ENCODE measurements at regions not wholly inside any gene's neighbourhood (a gene's known extent, or its start where the extent isn't known, plus 50 kb on each side); places are given as distances from the start of the nearest gene placed in this dataset.
"Not testable (repeated sequence)": the region's sequence is repeated elsewhere in the genome, so short reads cannot be mapped to it uniquely, and the experiment has no call there.

DNA sequence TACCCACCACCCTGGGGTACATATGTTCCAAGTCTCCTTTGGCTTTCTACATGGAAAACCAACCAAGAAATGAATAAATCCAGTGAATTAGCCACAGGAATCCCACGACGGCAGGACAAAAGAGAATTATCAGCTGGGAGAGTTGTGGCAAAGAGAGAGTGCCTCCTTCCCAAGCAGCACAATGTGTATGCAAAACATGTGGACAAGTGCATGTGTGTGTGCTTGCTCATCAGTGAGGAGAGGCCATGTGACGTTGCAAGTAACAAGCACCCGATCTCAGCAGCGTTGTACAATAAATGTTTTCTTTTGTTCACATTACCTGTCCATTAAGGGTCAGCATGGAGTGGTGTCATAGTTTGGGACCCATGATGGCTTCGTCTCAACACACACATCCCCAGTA lies 50.0 kb upstream of the EMX2 start:
- no peak for DNase-seq

- DNase-seq: no peak
Measured at GRCh38 chr10:117488004-117488403, 54.5 kb upstream of the EMX2 start.

- no peak for DNase-seq
Measured at GRCh38 chr10:117486606-117487005, 55.9 kb upstream of the EMX2 start.

GRCh38 chr10:117483056-117483590 lies 59.4 kb upstream of the EMX2 start:
- no peak for DNase-seq

DNA sequence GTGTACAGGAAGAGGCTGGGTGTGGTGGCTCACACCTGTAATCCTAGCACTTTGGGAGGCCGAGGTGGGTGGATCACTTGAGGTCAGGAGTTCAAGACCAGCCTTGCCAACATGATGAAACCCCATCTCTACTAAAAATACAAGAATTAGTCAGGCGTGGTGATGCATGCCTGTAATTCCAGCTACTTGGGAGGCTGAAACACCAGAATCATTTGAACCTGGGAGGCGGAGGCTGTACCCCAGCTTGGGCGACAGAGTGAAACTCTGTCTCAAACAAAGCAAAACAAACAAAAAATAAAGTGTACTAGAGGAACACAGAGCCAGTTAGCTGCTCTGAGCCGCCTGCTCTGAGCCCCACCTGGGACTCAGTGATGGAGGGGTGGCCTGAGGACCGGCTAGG lies 61.5 kb upstream of the EMX2 start:
- DNase-seq: not testable (repeated sequence)

DNA sequence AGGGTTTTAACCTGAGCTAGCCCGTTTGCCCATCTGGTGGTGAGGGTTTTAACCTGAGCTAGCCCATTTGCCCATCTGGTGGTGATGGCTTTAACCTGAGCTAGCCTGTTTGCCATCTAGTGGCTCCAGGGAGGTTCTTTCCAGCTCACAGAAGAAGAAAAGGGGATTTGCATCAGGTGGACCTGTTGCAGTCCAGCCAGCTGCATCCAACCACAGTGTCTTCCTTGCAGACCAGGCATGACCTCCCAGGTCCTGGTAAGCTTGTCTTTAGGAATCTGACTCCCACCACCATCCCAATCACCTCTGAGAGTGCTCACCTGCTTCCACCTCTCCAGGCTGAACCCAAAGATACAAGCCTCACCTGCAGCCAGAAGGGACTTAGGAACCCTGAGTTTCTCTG lies 62.4 kb upstream of the EMX2 start:
- DNase-seq: no peak

DNA sequence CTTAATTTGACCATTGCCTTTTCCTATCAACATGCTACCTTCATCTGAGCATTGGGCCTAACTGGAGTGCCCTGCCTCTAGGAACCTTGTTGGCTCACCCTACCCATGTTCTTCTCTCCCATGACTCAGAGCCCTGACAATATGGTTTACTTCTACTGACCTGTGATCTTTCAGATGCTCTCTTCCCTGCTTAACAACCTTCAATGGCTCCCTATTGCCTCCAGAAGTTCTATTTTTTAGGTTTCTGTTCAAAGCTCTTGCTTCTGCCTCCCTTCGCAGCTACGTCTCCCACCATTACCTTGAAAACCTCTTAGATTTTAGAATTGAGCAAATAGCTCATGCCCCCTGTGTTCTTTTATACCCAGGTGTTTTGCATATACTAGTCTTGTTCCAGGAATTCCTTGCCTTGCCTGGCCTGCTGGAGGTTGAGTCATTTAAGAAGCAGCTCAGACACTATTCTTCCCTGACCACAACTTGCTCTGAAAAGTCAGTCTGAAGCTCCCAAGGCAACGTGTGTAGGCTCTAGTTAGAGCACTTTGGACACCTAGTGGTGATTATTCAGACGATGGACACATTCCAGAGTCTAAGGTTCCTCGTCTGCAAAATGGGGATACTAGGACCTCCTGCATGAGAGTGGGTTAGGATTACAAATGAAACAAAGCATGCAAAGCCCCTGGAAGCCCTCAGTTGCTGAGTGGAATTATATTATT lies 64.4 kb upstream of the EMX2 start:
- DNase-seq: no peak

DNA sequence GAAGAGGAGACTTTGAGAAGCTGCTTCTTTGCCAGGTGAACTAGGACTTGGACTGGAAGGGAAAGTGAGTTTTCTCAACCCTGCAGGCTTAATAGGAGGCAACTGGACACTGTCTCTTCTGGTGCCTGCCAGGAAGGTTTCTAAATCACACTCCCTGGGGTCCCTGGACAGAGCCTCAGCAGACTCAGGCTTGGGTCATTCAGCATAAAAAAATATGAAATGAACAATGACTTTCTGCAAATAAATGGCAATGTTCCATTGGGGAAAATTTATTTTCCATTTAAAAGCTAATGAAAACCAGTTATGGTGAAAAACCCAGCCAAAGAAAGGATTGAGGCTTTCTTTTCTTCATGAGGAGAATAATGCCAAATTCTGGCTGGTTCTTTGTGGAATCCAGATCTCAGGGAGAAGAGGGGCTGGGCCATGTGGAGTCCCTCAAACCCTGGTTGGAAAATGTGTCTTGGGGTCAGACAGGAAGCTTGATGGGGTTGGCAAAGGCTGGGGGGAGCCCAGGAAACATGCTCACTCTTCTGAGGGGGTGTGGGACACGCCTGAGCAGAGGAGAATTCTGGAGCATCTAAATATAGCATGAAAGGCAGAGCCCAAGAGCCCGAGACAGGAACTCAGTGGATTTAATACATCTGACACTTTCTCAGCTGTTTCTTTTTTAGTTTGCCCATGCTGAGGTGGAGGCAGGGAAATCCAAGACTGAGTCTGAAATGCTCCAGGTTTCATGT lies 65.2 kb upstream of the EMX2 start:
- DNase-seq: no peak

- DNase-seq: no peak
Measured at GRCh38 chr10:117476716-117477115, 65.8 kb upstream of the EMX2 start.

DNA sequence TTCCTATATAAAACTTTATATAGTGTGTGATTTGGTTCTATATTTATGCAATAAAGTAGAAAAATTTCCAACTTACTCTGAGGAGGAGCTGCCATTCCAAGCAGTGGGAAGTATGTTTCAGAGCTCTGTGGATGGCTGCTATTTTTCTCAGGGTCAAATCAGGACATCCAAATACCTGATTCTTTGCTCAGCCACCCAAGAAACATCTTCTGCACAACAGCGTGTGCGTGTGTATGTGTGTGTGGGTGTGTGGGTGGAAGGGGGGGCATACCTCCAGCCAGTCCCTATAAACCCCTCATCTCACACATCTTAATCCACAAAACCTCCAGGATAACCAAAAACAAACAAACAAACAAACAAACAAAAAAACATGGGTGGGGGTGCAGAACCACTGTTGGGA lies 66.3 kb upstream of the EMX2 start:
- DNase-seq: no peak

DNA sequence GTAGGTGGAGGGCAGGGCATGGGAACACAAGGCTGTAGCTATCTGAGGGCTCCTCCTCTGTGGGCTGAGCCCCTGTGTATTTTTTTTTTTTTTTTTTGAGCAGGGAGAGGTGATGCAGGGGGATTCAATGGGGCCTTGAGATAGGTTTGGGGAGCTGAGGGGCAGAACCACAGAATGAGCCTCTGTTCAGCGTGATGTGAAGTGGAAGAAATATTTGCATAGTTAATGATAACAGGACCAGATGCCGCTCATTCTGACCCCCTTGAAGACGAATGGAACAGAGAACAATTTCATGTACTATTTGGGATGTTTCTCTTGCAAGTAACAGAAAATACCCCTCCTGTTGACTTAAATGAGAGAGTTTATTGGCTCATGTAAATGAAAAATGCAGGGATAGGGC lies 69.7 kb upstream of the EMX2 start:
- DNase-seq: no peak

- no peak for DNase-seq
Measured at GRCh38 chr10:117471344-117471874, 71.1 kb upstream of the EMX2 start.

GRCh38 chr10:117470733-117471132 lies 71.8 kb upstream of the EMX2 start:
- no peak for DNase-seq

GRCh38 chr10:117468665-117469064 lies 73.9 kb upstream of the EMX2 start:
- DNase-seq: no peak

GRCh38 chr10:117464176-117464575 lies 78.4 kb upstream of the EMX2 start:
- no peak for DNase-seq

DNA sequence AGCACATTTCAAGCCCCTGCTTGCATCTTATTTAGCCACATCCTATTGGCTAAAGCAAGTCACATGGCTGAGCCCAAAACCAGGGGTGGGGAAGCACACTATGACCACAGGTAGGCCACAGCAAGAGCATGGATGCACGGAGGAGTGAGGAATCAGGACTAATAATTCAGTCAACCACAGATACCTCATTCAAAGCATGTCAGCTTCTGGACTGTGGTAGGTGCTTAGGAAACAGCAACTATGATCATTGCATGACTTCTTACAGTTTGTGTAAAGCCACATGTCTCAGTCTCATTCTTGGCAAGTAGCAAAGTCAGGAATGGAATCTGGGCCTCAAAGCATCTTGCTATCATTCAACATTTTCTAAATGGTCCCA lies 79.0 kb upstream of the EMX2 start:
- no peak for DNase-seq

- DNase-seq: no peak
Measured at GRCh38 chr10:117462816-117463544, 79.6 kb upstream of the EMX2 start.

DNA sequence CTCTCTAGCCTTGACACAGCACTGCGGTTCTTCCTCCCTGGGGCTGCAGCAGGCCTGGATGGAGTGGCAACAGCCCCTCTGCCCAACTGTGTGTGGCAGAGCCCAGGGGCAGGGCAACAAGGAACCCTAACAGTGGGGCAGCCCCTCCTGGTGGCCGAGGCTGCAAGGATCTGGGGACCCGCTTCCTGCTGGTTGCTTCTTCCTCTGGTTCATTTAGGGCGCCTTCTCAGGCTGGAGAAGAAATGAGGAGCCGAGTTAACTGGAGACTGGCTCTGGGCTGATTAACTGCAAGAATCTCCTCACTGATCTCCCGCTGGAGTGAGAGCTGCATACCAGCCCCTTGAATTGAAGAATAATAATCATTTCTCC lies 80.1 kb upstream of the EMX2 start:
- DNase-seq: no peak

DNA sequence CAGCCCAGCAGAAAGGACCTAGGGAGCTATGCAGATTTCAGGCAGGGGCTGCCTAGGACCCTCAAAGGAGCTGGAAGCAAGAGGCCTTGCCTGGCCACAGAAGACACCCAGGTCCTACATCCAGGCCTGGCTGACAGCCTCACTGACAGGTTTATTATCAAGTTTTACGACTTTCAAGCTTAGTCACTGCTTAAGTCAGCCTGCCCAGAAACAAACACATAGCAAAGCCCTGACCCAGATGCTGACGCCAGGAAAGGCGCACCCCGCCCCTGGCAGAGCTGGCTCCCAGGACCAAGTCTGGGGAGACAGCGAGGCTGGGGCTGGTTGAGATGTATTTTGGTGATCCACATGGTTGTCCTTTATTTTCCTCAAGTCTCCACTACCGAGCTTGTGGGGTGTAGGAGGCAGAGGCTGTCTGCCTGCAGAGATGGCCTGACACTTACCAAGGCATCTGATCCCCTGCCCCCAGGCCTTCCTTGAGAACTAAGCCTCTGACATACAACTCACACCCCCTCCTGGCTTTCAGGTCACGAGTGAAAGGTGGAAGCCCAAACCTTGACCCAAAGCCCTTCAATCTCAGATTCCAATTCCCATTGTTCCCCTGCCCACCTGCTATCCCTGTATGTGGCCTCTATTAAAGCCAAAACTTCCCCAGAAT lies 80.7 kb upstream of the EMX2 start:
- DNase-seq: no peak

DNA sequence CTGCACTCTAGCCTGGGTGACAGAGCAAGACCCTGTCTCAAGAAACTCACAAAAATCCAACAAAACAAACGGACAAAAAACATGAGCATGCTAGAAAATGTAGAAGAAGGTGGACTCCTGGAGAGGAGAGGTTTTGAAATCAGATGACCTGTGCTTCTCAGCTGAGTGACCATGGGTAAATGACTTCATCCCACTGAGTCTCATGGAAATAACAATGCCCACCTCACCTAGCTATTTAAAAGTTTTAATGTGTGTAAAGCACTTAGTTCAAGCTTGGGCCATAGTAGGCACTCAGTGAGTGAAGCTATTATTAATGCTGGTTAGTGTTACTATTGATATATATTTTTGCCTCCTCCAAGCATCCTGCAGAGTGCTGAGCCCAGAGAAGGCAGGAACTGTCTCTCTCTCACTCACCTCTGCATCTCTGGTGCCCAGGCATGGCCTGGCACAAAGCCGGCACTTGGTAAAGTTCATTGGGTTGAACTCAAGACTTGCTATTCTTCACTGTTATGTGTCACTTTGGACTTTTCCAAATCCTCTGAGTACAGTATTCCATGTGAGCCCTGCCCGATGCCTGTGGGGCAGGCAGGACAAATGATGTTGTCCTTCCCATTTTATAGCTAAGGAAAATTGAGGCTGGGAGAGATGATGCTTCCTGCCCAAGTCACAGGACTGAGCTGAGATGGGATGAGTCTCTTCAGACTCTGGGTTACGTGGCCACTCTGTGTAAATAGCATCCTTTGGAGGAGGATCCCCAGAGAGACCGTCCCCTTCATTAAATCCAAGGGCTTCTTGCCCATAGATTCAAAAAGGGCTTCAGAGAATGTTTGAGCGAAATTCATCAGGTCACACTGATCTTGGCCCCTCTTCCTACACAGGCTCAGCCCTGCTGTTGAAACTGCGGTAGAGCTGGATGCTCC lies 81.4 kb upstream of the EMX2 start:
- no peak for DNase-seq

GRCh38 chr10:117458571-117458970 lies 83.3 kb upstream of the PDZD8 start:
- no peak for DNase-seq

- DNase-seq: no peak
Measured at GRCh38 chr10:117457932-117458331, 82.7 kb upstream of the PDZD8 start.

All from stimulated activated naive CD4-positive, alpha-beta T cell treated with Interleukin-2 at 50 U/mL for 16 hours (primary cell).